SIG-M5 (cell line): ENCODE measurements at regions not wholly inside any gene's neighbourhood (a gene's known extent, or its start where the extent isn't known, plus 50 kb on each side); places are given as distances from the start of the nearest gene placed in this dataset.

Experiments used
- DNase-seq: peaks from one replicate; lab custom pipeline; 2025; lab: John Stamatoyannopoulos, UW

- DNase-seq: no peak
Observed at GRCh38 chr1:216916890-216917438, 193.7 kb upstream of the ESRRG start.

GRCh38 chr1:216914974-216915373 is 191.7 kb upstream of the ESRRG start:
- no peak for DNase-seq

GRCh38 chr1:216913976-216914375 is 190.7 kb upstream of the ESRRG start:
- no peak for DNase-seq

GRCh38 chr1:216910081-216910840 is 187.0 kb upstream of the ESRRG start:
- DNase-seq: no peak

GRCh38 chr1:216908126-216908525 is 184.9 kb upstream of the ESRRG start:
- DNase-seq: no peak

- no peak for DNase-seq
Observed at GRCh38 chr1:216907100-216907499, 183.9 kb upstream of the ESRRG start.

- DNase-seq: no peak
Observed at GRCh38 chr1:216905781-216906180, 182.6 kb upstream of the ESRRG start.

- no peak for DNase-seq
Observed at GRCh38 chr1:216905137-216905536, 181.9 kb upstream of the ESRRG start.

GRCh38 chr1:216904471-216904870 is 181.2 kb upstream of the ESRRG start:
- DNase-seq: no peak

- DNase-seq: no peak
Observed at GRCh38 chr1:216903382-216903740, 180.1 kb upstream of the ESRRG start.

- DNase-seq: no peak
Observed at GRCh38 chr1:216902669-216903381, 179.6 kb upstream of the ESRRG start.

GRCh38 chr1:216900116-216900620 is 176.9 kb upstream of the ESRRG start:
- no peak for DNase-seq

GRCh38 chr1:216898801-216899200 is 175.6 kb upstream of the ESRRG start:
- DNase-seq: no peak

- DNase-seq: no peak
Observed at GRCh38 chr1:216896146-216896545, 172.9 kb upstream of the ESRRG start.

GRCh38 chr1:216894494-216894893 is 171.3 kb upstream of the ESRRG start:
- DNase-seq: no peak

- no peak for DNase-seq
Observed at GRCh38 chr1:216892581-216893160, 169.4 kb upstream of the ESRRG start.

- DNase-seq: no peak
Observed at GRCh38 chr1:216890871-216891270, 167.6 kb upstream of the ESRRG start.

- DNase-seq: no peak
Observed at GRCh38 chr1:216888731-216889130, 165.5 kb upstream of the ESRRG start.

- no peak for DNase-seq
Observed at GRCh38 chr1:216887032-216887431, 163.8 kb upstream of the ESRRG start.

GRCh38 chr1:216884614-216885229 is 161.5 kb upstream of the ESRRG start:
- DNase-seq: no peak

- no peak for DNase-seq
Observed at GRCh38 chr1:216883518-216883917, 160.3 kb upstream of the ESRRG start.

- DNase-seq: no peak
Observed at GRCh38 chr1:216881695-216882094, 158.5 kb upstream of the ESRRG start.
